GM18507 (cell line): ENCODE measurements at regions not wholly inside any gene's neighbourhood (a gene's known extent, or its start where the extent isn't known, plus 50 kb on each side); places are given as distances from the start of the nearest gene placed in this dataset.

ENCODE experiments used
- DNase-seq: peaks from one replicate; pipeline ENCODE4 v3.0.0; 2011; ENCODE audit warnings: low read depth; ENCODE audit not compliant: insufficient read length; ENCODE audit errors: extremely low spot score
- FAIRE-seq: peaks from 2 replicates; lab custom pipeline; 2011; peaks lifted over from hg19 to GRCh38; lab: Jason Lieb, UNC

- FAIRE-seq (no peak), DNase-seq (no peak)
Measured at GRCh38 chr9:106697390-106697749, 165.6 kb upstream of the ZNF462 start.

- DNase-seq (no peak), FAIRE-seq (no peak)
Measured at GRCh38 chr9:106697750-106698502, 165.0 kb upstream of the ZNF462 start.

GRCh38 chr9:106700676-106701075 is 162.3 kb upstream of the ZNF462 start:
- DNase-seq: no peak
- no peak for FAIRE-seq

DNA sequence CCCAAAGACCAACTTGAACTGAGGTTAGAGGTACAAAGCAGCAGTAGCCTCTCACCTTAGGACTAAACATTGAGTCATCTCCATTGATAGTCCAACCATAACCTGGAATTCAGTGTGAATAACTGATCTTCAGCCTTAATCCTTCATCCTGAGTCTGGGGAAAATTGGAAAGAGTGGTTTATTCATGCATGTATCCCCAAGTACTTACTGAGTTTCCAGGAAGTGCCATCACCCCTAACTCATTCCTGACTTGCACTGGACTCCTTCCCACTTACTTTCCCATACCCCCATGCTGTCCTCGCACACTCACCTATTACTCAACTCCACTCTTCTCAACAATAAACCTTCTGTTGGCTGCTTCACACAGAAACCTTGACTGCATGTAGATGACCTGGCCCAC is 161.4 kb upstream of the ZNF462 start:
- no peak for DNase-seq
- no peak for FAIRE-seq

DNA sequence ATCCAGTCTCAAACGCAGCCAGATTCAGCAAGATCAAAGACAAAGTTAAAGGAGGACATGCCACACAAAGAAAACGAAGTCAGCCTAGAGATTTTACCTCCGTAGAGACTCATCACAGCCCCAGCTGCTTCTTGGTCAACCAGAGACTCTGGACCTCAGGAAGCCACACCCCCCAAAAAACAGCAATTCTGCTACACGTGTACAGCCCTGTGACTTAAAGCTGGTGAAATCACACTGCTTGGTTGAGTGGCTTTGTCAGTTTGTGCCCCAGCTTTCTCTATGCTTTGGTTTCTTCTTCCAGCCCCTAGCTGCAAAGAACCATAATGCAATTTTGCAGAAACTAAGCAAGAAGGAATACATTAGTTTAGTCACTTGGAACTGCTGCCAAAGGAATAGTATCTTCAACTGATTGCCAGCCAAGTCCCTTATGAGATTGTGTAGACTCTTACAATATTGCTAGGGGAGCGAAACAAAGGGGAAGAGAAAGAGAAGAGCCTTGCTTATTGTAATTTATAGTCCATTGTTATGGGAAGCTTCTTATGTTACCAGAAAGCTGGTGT is 158.8 kb upstream of the ZNF462 start:
- DNase-seq (no peak), FAIRE-seq (no peak)

DNA sequence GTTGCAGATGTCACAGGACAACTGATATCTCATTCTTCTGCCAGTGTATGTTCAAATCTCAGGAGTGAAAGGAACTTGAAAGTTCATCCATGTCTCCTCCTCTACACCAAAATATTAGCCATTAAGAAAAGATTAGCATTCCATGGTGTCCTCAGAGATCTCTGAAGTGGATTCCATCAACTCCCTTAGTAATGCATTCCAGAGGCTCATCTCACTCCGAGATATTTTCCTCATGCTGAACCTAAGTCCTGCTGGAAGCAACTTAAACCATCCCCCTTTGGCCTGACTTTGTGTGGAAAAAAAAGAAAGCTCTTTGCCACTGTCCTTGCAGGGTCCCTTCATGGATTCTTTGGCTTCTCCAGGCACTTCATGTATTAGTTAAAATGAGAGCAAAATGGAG is 155.7 kb upstream of the ZNF462 start:
- no peak for FAIRE-seq

DNA sequence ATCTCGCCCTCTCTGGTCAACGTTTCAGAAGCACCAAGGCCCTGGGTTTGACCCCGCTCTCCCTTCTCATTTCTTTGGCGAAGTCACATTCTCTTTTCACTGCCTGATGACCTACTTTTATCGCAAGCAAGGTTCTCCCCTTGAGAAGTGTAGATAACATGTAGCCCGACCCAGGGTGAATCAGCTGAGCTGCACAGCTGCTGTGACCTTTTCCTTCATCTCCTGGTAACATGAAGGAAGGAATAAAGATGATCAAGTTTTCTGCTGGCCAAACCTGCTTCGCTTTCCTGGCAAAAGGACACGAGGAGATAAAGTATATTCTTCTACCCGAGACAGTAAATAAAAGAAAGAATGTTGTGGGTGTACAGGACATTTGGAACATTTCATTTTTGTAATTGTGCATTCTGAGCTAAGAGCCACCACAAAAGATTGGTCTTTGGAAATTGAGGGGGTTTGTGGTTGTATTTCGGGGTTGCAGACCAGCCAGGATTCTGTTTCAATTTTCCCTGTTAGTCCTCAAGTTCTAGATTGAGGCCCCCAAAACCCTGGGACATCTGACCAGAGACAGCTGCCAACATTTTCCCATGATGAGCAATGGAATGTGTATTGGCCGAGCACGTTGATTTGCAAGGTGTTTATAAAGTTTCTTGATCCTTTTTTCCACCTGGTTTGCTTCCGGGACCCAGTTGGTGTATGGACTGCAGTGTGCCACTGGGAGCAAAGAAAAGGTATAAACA is 155.1 kb upstream of the ZNF462 start:
- FAIRE-seq: no peak
- no peak for DNase-seq

More for the DNA sequence above, 155.7 kb upstream of the ZNF462 start:
- no peak for DNase-seq

GRCh38 chr9:106708475-106709146 is 154.4 kb upstream of the ZNF462 start:
- FAIRE-seq (no peak), DNase-seq (no peak)

- FAIRE-seq: no peak
- no peak for DNase-seq
Measured at GRCh38 chr9:106712279-106712678, 150.7 kb upstream of the ZNF462 start.

DNA sequence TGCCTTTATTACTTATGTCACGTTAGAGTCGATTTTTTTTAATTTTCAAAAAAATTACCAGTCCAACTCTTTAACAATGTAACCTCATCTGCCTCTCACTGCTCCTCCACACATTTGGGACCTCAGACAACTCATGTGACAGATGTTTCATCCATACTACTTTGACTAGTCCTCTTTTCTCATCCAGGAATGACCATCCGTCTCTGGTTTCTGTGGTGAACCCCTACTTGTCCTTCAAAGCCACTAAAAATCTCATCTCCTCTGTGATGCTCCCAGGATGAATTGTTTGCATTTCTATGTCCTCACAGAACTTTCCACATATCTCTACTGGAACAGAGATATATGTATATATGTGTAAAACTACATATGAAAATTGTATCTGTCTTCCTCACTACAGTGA is 149.8 kb upstream of the ZNF462 start:
- DNase-seq: no peak
- FAIRE-seq: no peak

GRCh38 chr9:106716820-106717219 is 146.1 kb upstream of the ZNF462 start:
- DNase-seq (no peak), FAIRE-seq (no peak)

DNA sequence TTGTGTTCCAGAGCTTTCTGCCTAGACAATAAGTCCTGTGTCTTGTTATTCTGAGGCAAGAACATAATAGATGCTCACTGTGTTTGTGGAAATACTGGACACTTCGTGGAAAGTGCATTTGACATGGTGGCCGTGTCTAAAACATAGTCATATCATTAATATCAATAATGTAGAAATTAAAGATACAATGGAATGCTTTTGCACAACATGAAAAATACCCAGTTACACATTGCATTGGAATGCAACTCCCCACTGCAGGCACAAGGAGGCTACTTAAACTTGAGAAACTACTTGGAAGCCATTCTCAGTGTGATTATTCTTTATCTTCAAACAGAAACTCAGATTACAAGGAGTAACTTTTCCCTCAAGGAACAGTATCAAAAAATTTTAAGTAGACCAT is 145.3 kb upstream of the ZNF462 start:
- DNase-seq: no peak
- FAIRE-seq: no peak

DNA sequence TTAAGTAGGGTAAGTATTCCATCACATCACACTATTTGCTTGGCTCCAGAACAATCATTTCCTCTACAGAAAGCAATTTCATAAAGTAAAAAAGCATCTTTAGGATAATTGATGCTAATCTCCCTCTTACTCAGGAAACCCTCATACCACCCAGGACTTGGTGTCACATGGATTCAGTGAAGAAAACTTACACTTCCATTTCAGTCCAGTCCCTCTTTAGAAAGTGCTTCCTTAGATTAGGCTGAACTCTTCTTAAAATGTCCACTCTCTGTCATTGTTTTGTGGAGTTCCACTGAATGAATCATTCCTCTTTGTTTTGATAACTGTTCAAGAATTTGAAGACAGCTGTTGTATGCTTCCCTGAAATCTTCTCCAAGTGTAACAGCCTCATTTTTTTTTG is 144.0 kb upstream of the ZNF462 start:
- no peak for DNase-seq
- no peak for FAIRE-seq

DNA sequence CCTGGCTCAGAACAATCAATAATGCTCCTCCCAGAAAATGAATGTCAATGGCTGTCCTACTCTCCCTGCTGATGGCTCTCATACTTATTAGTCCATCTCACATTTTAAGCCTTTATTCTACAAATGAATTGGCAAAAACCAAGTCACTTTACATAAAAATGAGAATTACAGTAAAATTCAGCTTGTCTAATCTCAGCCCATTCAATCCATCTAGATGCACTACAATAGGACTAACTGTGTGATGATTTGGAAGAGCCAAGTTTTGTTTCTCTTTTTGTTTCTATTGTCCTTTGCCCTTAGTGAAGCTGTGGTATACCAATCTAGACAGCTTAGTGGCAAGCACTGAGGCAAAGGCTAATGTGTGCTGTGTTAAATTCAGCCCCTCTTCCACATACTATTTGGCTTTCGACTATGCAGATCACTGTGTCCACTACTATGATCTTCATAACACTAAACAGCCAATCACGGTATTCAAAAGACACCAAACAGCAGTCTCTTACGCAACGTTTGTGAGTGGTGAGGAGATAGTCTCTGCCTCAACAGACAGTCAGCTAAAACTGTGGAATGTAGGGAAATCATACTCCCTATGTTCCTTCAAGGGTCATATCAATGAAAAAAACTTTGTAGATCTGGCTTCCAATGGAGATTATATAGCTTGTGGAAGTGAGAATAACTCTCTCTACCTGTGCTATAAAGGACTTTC is 140.8 kb upstream of the ZNF462 start:
- no peak for FAIRE-seq
- no peak for DNase-seq

- DNase-seq (no peak), FAIRE-seq (no peak)
Measured at GRCh38 chr9:106723926-106724325, 139.0 kb upstream of the ZNF462 start.

GRCh38 chr9:106724566-106724965 is 138.4 kb upstream of the ZNF462 start:
- FAIRE-seq: no peak

GRCh38 chr9:106726070-106726815 is 136.7 kb upstream of the ZNF462 start:
- FAIRE-seq: no peak
- DNase-seq: no peak

More at GRCh38 chr9:106724566-106724965, 138.4 kb upstream of the ZNF462 start:
- DNase-seq: no peak

- DNase-seq: no peak
- FAIRE-seq: no peak
Measured at GRCh38 chr9:106727969-106728368, 135.0 kb upstream of the ZNF462 start.

- FAIRE-seq: no peak
Measured at GRCh38 chr9:106728860-106729259, 134.1 kb upstream of the ZNF462 start.

More at GRCh38 chr9:106728860-106729259, 134.1 kb upstream of the ZNF462 start:
- DNase-seq: no peak
